Stimulated activated CD4-positive, alpha-beta T cell treated with anti-CD3 and anti-CD28 coated beads, Interleukin-4, amount 100 ng/mL, for 4 hours (primary cell): ENCODE measurements at regions not wholly inside any gene's neighbourhood (a gene's known extent, or its start where the extent isn't known, plus 50 kb on each side); places are given as distances from the start of the nearest gene placed in this dataset.

Experiments
- DNase-seq, 2 experiments: peaks; one replicate each; pipeline ENCODE4 v3.0.0-alpha.2; 2020

GRCh38 chr13:31853643-31854326 lies 114.5 kb downstream of the RXFP2 start:
- no peak for DNase-seq

GRCh38 chr13:31859571-31859970 lies 120.2 kb downstream of the RXFP2 start:
- DNase-seq: no peak

GRCh38 chr13:31860002-31860401 lies 120.7 kb downstream of the RXFP2 start:
- no peak for DNase-seq

- DNase-seq: no peak
Observed at GRCh38 chr13:31862828-31863227, 123.5 kb downstream of the RXFP2 start.

GRCh38 chr13:31864307-31864706 lies 125.0 kb downstream of the RXFP2 start:
- no peak for DNase-seq

- DNase-seq: no peak
Observed at GRCh38 chr13:31866099-31866498, 126.8 kb downstream of the RXFP2 start.

- DNase-seq: no peak
Observed at GRCh38 chr13:31867709-31868108, 128.4 kb downstream of the RXFP2 start.

- no peak for DNase-seq
Observed at GRCh38 chr13:31869582-31869981, 130.3 kb downstream of the RXFP2 start.

GRCh38 chr13:31870511-31870910 lies 131.2 kb downstream of the RXFP2 start:
- no peak for DNase-seq

GRCh38 chr13:31873145-31873544 lies 133.8 kb downstream of the RXFP2 start:
- no peak for DNase-seq

- DNase-seq: no peak
Observed at GRCh38 chr13:31875134-31875533, 135.8 kb downstream of the RXFP2 start.

- DNase-seq: no peak
Observed at GRCh38 chr13:31878052-31878451, 138.7 kb downstream of the RXFP2 start.

GRCh38 chr13:31878495-31878894 lies 139.2 kb downstream of the RXFP2 start:
- no peak for DNase-seq

- DNase-seq: no peak
Observed at GRCh38 chr13:31878955-31879354, 139.6 kb downstream of the RXFP2 start.

GRCh38 chr13:31880851-31881494 lies 141.6 kb downstream of the RXFP2 start:
- DNase-seq: no peak

- no peak for DNase-seq
Observed at GRCh38 chr13:31881495-31881882, 142.2 kb downstream of the RXFP2 start.

GRCh38 chr13:31882794-31883193 lies 143.5 kb downstream of the RXFP2 start:
- no peak for DNase-seq

GRCh38 chr13:31884556-31884955 lies 145.2 kb downstream of the RXFP2 start:
- DNase-seq: no peak

- DNase-seq: no peak
Observed at GRCh38 chr13:31885994-31886393, 145.6 kb upstream of the FRY start.

GRCh38 chr13:31887286-31887685 lies 144.3 kb upstream of the FRY start:
- DNase-seq: no peak

- DNase-seq: no peak
Observed at GRCh38 chr13:31890946-31891345, 140.6 kb upstream of the FRY start.

- DNase-seq: no peak
Observed at GRCh38 chr13:31891472-31891871, 140.1 kb upstream of the FRY start.

- DNase-seq: no peak
Observed at GRCh38 chr13:31894931-31895330, 136.6 kb upstream of the FRY start.

GRCh38 chr13:31895691-31896090 lies 135.9 kb upstream of the FRY start:
- no peak for DNase-seq

- no peak for DNase-seq
Observed at GRCh38 chr13:31896427-31896826, 135.1 kb upstream of the FRY start.
